Activated CD8-positive, alpha-beta memory T cell treated with anti-CD3 and anti-CD28 coated beads, Interleukin-2, amount 50 U/mL, for 4 hours (primary cell): ENCODE measurements at regions not wholly inside any gene's neighbourhood (a gene's known extent, or its start where the extent isn't known, plus 50 kb on each side); places are given as distances from the start of the nearest gene placed in this dataset.
"Not testable (repeated sequence)": the region's sequence is repeated elsewhere in the genome, so short reads cannot be mapped to it uniquely, and the experiment has no call there.

ENCODE experiments used
- DNase-seq: peaks from one replicate; pipeline ENCODE4 v3.0.0-alpha.2; 2020

- not testable (repeated sequence) for DNase-seq
Observed at GRCh38 chr2:87275974-87276629, 254.5 kb upstream of the PLGLB1 start.

GRCh38 chr2:87276673-87277072, 255.0 kb upstream of the PLGLB1 start:
- not testable (repeated sequence) for DNase-seq

- DNase-seq = not testable (repeated sequence)
Observed at GRCh38 chr2:87277734-87278133, 256.1 kb upstream of the PLGLB1 start.

DNA sequence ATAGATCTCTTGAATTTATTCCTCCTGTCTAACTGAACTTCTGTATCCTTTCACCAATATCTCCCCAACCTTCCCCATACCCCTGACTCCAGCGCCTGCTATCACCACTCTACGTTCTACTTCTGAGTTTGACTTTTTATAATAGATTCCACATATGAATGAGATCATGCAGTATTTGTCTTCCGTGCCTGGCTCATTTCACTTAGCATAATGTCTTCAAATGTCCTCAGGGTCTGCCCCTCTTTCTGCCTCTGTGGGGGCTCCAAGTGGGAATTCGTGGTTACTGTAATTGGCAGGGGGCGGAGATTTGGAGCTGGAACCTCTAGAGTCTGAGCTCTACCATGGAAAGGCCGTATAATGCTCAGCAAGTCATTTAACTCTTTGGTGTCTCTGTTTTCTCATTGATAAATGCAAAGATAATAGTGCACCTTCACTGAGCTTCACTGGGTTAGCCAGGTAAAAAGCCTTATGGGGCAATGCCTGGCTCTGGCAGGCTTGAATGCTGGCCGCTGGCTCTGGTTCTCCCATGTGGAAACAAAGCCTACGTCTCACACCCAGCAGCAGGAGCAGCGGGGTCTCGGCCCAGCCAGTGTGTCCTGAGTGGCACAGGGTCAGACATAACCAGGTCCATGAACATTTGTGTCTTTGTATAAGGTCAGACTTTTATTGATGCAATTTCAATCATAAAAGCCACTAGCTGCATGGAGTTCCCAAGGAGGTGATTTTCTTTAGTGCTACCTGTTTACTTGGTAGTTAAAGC, 259.1 kb upstream of the PLGLB1 start:
- DNase-seq = not testable (repeated sequence)

DNA sequence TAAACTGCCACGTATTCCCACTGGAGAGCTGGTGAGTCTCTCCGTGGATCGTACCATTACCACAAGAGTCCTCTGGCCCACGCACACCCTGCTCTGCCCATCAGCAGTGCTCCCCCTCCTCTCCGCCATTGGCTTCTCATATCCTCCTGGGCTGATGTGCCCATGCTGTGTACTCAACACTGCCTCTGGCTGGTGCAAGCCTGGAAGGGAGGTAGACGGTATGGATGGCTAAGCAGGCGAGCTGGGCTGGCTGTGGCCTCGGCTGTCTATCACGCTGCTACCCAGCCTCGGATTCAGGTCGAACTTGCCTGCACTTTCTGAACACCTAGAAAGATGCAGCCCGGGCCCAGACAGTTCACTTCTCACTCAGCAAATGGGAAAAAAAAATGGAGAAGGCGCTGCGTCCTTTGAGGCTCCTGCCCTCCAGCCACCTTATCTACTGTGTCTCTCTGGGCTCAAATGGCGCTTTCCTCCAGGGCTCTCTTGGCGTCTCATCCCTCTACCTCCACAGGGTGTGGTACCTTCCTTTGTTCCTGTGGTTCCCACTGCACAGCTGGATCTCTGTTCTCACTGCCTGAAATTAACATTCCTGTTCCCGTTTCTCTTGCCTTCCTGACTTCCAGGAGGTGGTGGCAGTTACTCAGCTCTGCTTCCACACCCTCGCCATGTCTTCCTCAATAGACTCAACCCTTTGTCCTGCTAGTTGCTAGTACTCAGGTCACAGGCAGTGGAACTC, 262.3 kb upstream of the PLGLB1 start:
- not testable (repeated sequence) for DNase-seq

DNA sequence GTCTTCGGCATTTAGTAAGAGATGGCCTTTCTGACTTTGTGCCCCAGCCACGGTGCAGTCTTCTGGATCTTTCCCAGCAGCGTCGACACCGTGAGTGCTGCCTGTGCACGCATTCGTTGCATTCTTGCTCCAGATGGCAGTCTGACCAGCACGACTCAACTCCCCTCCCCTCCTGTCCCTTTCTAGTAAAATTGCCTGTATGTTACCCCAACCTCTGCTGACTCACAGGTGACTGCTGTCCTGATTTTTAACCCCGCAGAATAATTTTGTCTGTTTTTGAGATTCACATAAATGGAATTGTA, 262.8 kb upstream of the PLGLB1 start:
- not testable (repeated sequence) for DNase-seq

DNA sequence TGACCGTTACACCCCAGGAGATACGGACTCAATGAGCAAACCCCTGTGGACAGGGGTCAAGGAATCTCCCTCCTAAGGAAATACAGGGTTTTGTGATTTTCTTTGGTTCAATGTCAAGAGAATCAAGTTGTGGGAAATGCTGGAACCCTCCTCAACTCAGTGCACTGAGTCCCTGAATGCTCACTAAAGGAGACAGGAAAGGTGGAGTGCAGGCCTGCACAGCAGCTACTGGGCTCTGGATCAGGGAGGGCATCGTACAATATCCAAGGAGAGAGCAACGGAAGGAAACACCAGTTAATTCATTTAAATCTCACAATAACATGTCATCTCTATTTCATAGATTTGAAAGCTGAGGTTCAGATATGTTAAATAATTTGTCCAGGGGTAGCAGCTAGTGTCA, 263.5 kb upstream of the PLGLB1 start:
- not testable (repeated sequence) for DNase-seq

DNA sequence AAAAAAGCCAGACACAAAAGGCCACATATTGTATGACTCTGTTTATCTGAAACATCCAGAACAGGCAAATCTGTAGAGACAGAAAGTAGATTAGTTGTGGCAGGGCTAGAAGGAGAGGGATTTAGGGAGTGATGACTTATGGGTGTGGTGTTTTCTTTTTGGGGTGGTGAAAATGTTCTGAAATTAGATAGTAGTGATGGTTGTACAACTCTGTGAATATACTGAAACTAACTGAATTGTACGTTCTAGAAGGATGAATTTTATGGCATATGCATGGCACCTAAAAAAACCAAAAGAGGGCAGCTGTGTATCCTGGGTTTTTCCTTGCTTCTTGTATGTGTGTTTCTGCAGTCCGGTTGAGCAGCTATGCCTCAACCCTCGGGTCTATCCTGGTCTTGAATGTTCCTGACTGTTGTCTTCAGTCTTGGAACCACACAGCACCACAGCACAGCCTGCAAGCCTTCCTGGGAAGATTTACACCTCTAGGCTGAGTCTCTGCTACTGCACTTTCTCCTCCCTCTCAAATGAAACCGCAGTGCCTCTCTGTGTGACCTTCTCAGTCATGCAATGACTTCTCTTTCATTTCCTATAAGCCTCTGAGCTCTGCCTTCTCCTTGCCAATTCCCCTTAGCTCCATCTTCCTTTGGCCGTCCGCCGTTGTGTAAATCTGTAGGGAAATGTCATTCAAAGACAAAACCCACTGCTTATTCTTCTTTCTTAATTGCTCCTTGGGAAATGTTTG, 269.1 kb upstream of the PLGLB1 start:
- not testable (repeated sequence) for DNase-seq

GRCh38 chr2:87291400-87292200, 270.0 kb upstream of the PLGLB1 start:
- not testable (repeated sequence) for DNase-seq

DNA sequence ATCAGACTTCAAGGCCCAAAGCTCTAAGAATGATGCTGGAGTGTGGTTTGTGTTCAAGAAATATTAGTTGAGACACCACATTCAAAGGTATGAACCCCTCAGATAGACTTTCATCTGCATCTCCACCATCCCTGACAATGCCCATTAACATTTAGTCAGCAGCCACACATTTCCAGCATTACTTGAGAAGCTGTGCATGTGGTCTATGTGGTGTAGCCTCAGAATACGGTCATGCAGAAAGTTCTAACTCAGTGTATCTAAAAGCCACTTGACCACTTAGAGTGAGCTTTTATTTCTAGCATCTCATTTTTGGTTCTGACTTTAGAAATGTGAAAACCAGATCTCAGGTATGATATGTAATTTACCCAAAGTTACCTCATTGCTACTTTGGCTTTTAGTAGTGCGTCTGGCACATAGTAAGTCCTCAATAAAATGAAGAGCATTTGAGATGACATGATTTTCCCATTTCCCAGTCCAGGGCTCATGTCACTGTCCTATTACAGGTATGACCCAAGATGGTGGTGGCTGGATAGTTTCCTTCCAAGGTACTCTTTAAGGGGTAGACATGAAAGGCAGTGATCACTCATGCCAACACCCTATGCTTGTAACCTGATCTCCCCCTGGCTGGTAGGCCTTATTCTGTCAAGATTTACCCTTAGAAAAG, 272.4 kb upstream of the PLGLB1 start:
- not testable (repeated sequence) for DNase-seq

DNA sequence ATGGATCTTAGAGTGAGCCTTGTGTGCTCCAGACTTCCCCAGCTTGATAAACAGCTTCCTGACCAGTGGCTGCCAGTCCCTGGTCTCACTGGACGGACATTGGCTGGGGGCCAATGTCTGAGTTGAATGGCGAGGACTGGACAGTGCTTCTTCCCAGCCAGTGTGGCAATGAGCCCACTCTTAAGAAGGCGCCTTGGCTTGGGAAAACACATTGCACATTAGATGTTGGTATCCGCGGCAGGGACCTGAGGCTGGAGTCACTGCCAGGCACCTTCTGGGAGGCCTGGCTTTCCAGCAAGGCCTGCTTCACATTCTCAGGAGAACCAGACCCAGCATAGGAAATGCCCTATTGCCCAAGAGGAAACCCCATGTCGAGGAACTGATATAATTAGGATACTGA, 273.5 kb upstream of the PLGLB1 start:
- not testable (repeated sequence) for DNase-seq

DNA sequence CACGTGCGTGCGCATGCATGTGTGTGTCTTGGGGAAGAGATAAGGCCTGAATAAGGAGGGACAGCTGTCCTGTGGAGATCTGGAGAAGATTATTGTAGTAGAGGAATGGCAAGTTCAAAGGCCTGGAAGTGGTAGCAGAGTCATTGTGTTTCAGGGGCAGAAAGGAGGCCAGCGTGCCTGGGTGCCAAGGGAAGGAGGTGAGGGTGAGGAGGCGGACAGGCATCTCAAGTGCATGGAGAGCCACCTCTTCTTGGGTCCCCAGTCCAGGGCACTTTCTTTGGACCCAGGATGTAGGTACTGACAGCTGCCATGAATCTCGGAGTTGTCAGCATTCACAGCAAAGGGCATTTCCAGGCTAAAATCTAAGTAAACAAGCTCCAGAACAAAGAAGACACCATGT, 279.7 kb upstream of the PLGLB1 start:
- not testable (repeated sequence) for DNase-seq

DNA sequence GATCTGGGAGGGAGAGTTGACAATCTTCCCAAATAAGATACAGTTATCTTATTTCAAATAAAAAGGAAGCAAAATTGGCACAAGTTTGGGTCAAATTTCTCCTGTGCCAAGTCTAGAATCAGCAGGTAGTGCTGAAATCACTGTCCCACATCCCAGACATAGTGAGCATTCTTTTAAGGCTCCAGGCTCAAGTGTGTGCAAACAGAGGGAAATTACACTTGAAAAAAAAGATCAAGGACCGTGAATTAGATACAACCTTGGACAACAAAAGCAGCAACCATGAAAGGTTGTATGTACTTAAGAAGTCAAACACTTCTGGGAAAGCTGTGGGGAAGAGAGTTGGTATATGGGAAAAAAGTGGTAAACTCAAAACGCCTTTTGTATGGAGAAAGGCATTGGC, 280.2 kb upstream of the PLGLB1 start:
- not testable (repeated sequence) for DNase-seq

DNA sequence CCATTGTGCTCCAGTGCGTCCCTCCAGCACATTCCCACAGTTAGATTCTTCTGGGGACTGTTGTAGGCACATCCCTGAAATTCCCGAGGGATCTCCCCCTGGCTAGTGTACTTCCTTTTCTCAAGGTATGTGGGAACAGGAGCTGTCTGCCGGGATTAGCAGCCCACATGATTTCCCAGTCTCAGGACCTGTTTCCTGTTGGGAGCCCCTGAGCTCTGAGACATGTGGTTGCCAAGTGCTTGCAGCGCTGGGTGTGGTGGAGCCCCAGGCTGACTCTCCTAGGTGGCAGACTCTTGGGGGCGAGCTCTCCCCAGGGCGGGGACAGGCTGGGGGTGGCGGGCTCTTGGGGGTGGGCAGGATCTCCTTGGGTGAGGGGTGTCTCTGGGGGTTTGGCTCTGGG, 287.0 kb upstream of the PLGLB1 start:
- DNase-seq = not testable (repeated sequence)

GRCh38 chr2:87309785-87310184, 288.1 kb upstream of the PLGLB1 start:
- not testable (repeated sequence) for DNase-seq

- DNase-seq = not testable (repeated sequence)
Observed at GRCh38 chr2:87311896-87312441, 290.3 kb upstream of the PLGLB1 start.

DNA sequence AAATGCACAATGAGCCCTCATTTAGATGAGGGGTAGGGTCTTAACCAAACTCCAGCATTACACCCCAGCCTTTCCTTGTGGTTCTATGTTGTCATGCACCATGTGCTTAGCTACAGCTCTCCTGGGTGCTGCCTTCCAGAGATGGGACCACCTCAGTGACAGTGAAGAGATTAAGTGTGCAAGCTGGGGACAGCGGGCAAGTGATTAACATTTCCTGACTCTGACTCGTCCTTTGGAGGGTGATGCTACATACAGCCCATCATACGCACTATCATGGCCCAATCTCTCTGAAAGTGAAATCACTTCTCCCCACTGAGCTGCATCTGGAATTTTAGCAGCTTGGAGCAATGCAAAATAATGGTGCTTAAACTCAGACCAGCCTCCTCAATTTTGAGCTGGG, 293.0 kb upstream of the PLGLB1 start:
- DNase-seq = not testable (repeated sequence)

GRCh38 chr2:87315183-87315902, 293.7 kb upstream of the PLGLB1 start:
- not testable (repeated sequence) for DNase-seq

DNA sequence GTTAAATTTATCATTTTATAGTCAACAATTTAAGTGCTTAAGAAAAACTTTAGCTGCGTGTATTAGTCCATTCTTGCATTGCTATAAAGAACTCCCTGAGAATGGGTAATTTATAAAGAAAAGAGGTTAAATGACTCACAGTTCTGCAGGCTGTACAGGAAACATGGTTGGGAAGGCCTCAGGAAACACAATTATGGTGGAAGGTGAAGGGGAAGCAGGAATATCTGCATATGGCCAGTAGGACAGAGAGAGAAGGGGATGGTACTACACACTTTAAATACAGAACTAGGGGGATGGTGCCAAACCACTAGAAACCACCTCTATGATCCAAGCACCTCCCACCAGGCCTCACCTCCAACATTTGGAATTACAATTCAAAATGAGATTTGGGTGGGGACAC, 295.5 kb upstream of the PLGLB1 start:
- not testable (repeated sequence) for DNase-seq

DNA sequence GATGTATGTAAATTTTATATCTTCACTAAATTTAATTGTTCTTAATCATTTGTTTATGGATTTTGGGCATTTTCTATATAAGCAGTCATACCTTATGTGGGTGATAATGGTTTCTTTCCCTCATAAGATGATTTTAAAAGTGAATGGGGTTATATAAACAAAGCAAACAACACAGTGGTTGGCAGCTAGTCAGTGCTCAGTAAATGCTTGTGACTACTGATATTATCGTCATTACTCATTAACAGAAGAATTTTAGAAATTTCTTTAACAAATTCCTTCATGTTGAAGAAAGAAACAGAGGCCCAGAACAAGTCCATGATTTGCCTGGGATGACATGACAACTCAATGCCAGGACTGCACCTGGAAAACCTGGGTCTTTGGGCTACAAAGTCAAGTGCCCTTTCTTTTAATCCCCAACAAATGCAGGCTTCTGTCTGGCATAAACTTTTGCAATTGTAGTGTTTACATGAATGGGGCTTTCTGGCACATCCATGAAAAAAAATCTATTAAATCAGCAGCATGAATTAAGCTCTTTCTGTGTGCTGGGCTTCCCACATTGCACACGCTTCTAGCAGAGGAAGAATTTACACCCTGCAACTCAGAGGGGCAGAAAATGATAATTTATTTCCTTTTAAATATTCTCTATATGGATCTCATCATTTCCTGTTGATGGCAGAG, 297.3 kb upstream of the PLGLB1 start:
- DNase-seq = not testable (repeated sequence)
